ENCODE measurements at regions not wholly inside any gene's neighbourhood (a gene's known extent, or its start where the extent isn't known, plus 50 kb on each side); places are given as distances from the start of the nearest gene placed in this dataset.
A peak's percentile ranks its signal among the peaks of the same experiment; 100 is the strongest.

GRCh38 chr12:111089616-111090015 is 169.2 kb upstream of the MYL2 start:
- Mint-ChIP-seq H3K36me3 (ENCODE audit: low read depth) (no peaks in the 10 kb centered on the region), H3K4me1 (peaks cover 5% of the 10 kb centered on the region), H3K4me3 (no peak overlapping the region), H3K9me3 (no peaks in the 10 kb centered on the region), H3K27me3 (ENCODE audit: low read depth) (peaks cover 6% of the 10 kb centered on the region), H3K27ac (ENCODE audit: unreplicated experiment) (peak overlapping the region; percentile 63)
- no peak for TF ChIP-seq CTCF (conservative IDR thresholded peaks at IDR 0.05)
- no peak for DNase-seq (ENCODE audit: low read depth, low spot score)

GRCh38 chr12:111088409-111088808 is 168.0 kb upstream of the MYL2 start:
- Mint-ChIP-seq H3K36me3 (ENCODE audit: low read depth) (no peaks in the 10 kb centered on the region), H3K27me3 (ENCODE audit: low read depth) (peaks cover 6% of the 10 kb centered on the region), H3K4me3 (no peak overlapping the region), H3K4me1 (peaks cover 1% of the 10 kb centered on the region), H3K27ac (ENCODE audit: unreplicated experiment) (no peak overlapping the region), H3K9me3 (no peaks in the 10 kb centered on the region)
- no peak for DNase-seq (ENCODE audit: low read depth, low spot score)
- no peak for TF ChIP-seq CTCF (conservative IDR thresholded peaks at IDR 0.05)

GRCh38 chr12:111086947-111087700 is 166.7 kb upstream of the MYL2 start:
- no peaks in the 10 kb centered on the region for H3K4me1 Mint-ChIP-seq
- no peak for DNase-seq (ENCODE audit: low read depth, low spot score)
- no peaks in the 10 kb centered on the region for H3K9me3 Mint-ChIP-seq
- H3K27me3 Mint-ChIP-seq (ENCODE audit: low read depth), result peaks cover 10% of the 10 kb centered on the region
- no peaks in the 10 kb centered on the region for H3K36me3 Mint-ChIP-seq (ENCODE audit: low read depth)
- H3K27ac Mint-ChIP-seq (ENCODE audit: unreplicated experiment), result no peak overlapping the region
- H3K4me3 Mint-ChIP-seq, result no peak overlapping the region
- no peak for TF ChIP-seq CTCF (conservative IDR thresholded peaks at IDR 0.05)

GRCh38 chr12:111085096-111085495 is 164.7 kb upstream of the MYL2 start:
- Mint-ChIP-seq H3K27ac (ENCODE audit: unreplicated experiment) (no peak overlapping the region), H3K9me3 (no peaks in the 10 kb centered on the region), H3K4me1 (no peaks in the 10 kb centered on the region), H3K4me3 (no peak overlapping the region), H3K27me3 (ENCODE audit: low read depth) (peaks cover 10% of the 10 kb centered on the region), H3K36me3 (ENCODE audit: low read depth) (no peaks in the 10 kb centered on the region)
- TF ChIP-seq CTCF (conservative IDR thresholded peaks at IDR 0.05), result no peak
- DNase-seq (ENCODE audit: low read depth, low spot score), result no peak

GRCh38 chr12:111084605-111085004 is 164.2 kb upstream of the MYL2 start:
- no peak for TF ChIP-seq CTCF (conservative IDR thresholded peaks at IDR 0.05)
- Mint-ChIP-seq H3K4me3 (no peak overlapping the region), H3K36me3 (ENCODE audit: low read depth) (no peaks in the 10 kb centered on the region), H3K27me3 (ENCODE audit: low read depth) (peaks cover 10% of the 10 kb centered on the region), H3K9me3 (no peaks in the 10 kb centered on the region), H3K27ac (ENCODE audit: unreplicated experiment) (no peak overlapping the region), H3K4me1 (no peaks in the 10 kb centered on the region)
- no peak for DNase-seq (ENCODE audit: low read depth, low spot score)

Measured in neural crest cell (in vitro differentiated cells).